GM23338 (cell line): ENCODE measurements at regions not wholly inside any gene's neighbourhood (a gene's known extent, or its start where the extent isn't known, plus 50 kb on each side); places are given as distances from the start of the nearest gene placed in this dataset.

Experiments used
- CREB1 ChIP-seq: fragments of 250-450 bp; sonication (Bioruptor Pico); IDR thresholded peaks from 2 replicates; pipeline ENCODE4 v1.5.0; 2020; ENCODE audit warnings: low read depth, mild to moderate bottlenecking, moderate library complexity
- CTCF ChIP-seq, 2 experiments: fragments of 200-600 bp in 1 of 2; sonication (generic) in 1 of 2; conservative IDR thresholded peaks; 2 replicates each; pipeline versions ENCODE4 v1.5.1 to v1.6.1; 2016 to 2017; ENCODE audit warnings: antibody characterized with exemption in 2 of 2, low read depth in 2 of 2, mild to moderate bottlenecking in 2 of 2, moderate library complexity in 1 of 2
- EZH2phosphoT487 ChIP-seq: fragments of 200-600 bp; sonication (generic); IDR thresholded peaks from one replicate; pipeline ENCODE4 v1.8.1; 2018; ENCODE audit warnings: antibody characterized with exemption; ENCODE audit not compliant: unreplicated experiment
- REST ChIP-seq: IDR thresholded peaks from one replicate; pipeline ENCODE4 v1.6.1; 2018; ENCODE audit warnings: antibody characterized with exemption; ENCODE audit not compliant: unreplicated experiment

GRCh38 chr4:189834616-189835015 lies 106.1 kb upstream of the FRG1 start:
- no peak for TF ChIP-seq CTCF (conservative IDR thresholded peaks at IDR 0.05; ENCODE audit: low read depth in 2 of 2)
- TF ChIP-seq CREB1, result no peak
- TF ChIP-seq REST, result no peak
- no peak for TF ChIP-seq EZH2phosphoT487
